ENCODE measurements at regions not wholly inside any gene's neighbourhood (a gene's known extent, or its start where the extent isn't known, plus 50 kb on each side); places are given as distances from the start of the nearest gene placed in this dataset.
"Not testable (repeated sequence)": the region's sequence is repeated elsewhere in the genome, so short reads cannot be mapped to it uniquely, and the experiment has no call there.

GRCh38 chr6:155765275-155766194 is 309.9 kb upstream of the NOX3 start:
- Mint-ChIP-seq H3K27me3 (ENCODE audit: low read depth) (no peaks in the 10 kb centered on the region), H3K4me1 (no peaks in the 10 kb centered on the region), H3K4me3 (no peak overlapping the region), H3K27ac (no peak overlapping the region), H3K36me3 (no peaks in the 10 kb centered on the region), H3K9me3 (peaks cover 19% of the 10 kb centered on the region)
- no peak for DNase-seq (ENCODE audit: low spot score in 2 of 2, unreplicated experiment in 2 of 2)
- TF ChIP-seq CTCF (IDR thresholded peaks at IDR 0.05; ENCODE audit: unreplicated experiment), result no peak

GRCh38 chr6:155762649-155763048 is 307.0 kb upstream of the NOX3 start:
- Mint-ChIP-seq H3K36me3 (no peaks in the 10 kb centered on the region), H3K9me3 (peaks cover under 1% of the 10 kb centered on the region), H3K4me3 (no peak overlapping the region), H3K27ac (no peak overlapping the region), H3K4me1 (no peaks in the 10 kb centered on the region), H3K27me3 (ENCODE audit: low read depth) (no peaks in the 10 kb centered on the region)
- no peak for DNase-seq (ENCODE audit: low spot score in 2 of 2, unreplicated experiment in 2 of 2)
- TF ChIP-seq CTCF (IDR thresholded peaks at IDR 0.05; ENCODE audit: unreplicated experiment), result no peak

GRCh38 chr6:155755452-155755851 is 299.8 kb upstream of the NOX3 start:
- Mint-ChIP-seq H3K27ac (no peak overlapping the region), H3K36me3 (no peaks in the 10 kb centered on the region), H3K9me3 (peaks cover 20% of the 10 kb centered on the region), H3K27me3 (ENCODE audit: low read depth) (peaks cover 4% of the 10 kb centered on the region), H3K4me3 (no peak overlapping the region), H3K4me1 (peaks cover 4% of the 10 kb centered on the region)
- TF ChIP-seq CTCF (IDR thresholded peaks at IDR 0.05; ENCODE audit: unreplicated experiment), result no peak
- no peak for DNase-seq (ENCODE audit: low spot score in 2 of 2, unreplicated experiment in 2 of 2)

- not testable (repeated sequence) for DNase-seq (ENCODE audit: low spot score in 2 of 2, unreplicated experiment in 2 of 2); H3K27ac Mint-ChIP-seq; H3K4me1 Mint-ChIP-seq; H3K36me3 Mint-ChIP-seq; H3K4me3 Mint-ChIP-seq
- peaks cover 13% of the 10 kb centered on the region for H3K9me3 Mint-ChIP-seq
- peaks cover 17% of the 10 kb centered on the region for H3K27me3 Mint-ChIP-seq (ENCODE audit: low read depth)
These were observed 293.1 kb upstream of the NOX3 start for GRCh38 chr6:155748778-155749177.

GRCh38 chr6:155747491-155747890 is 291.9 kb upstream of the NOX3 start:
- Mint-ChIP-seq H3K4me3 (no peak overlapping the region), H3K27ac (no peak overlapping the region), H3K9me3 (peaks cover 8% of the 10 kb centered on the region), H3K27me3 (ENCODE audit: low read depth) (peaks cover 19% of the 10 kb centered on the region), H3K4me1 (no peaks in the 10 kb centered on the region), H3K36me3 (no peaks in the 10 kb centered on the region)
- TF ChIP-seq CTCF (IDR thresholded peaks at IDR 0.05; ENCODE audit: unreplicated experiment), result no peak
- no peak for DNase-seq (ENCODE audit: low spot score in 2 of 2, unreplicated experiment in 2 of 2)

GRCh38 chr6:155740781-155741399 is 285.3 kb upstream of the NOX3 start:
- DNase-seq (ENCODE audit: low spot score in 2 of 2, unreplicated experiment in 2 of 2), result no peak
- H3K27ac Mint-ChIP-seq, result no peak overlapping the region
- H3K27me3 Mint-ChIP-seq (ENCODE audit: low read depth), result peaks cover 14% of the 10 kb centered on the region
- TF ChIP-seq CTCF (IDR thresholded peaks at IDR 0.05; ENCODE audit: unreplicated experiment), result no peak
- no peaks in the 10 kb centered on the region for H3K9me3 Mint-ChIP-seq
- H3K4me1 Mint-ChIP-seq, result no peaks in the 10 kb centered on the region
- H3K4me3 Mint-ChIP-seq, result no peak overlapping the region
- no peaks in the 10 kb centered on the region for H3K36me3 Mint-ChIP-seq

All from mesothelial cell of epicardium (in vitro differentiated cells).